ENCODE measurements at regions not wholly inside any gene's neighbourhood (a gene's known extent, or its start where the extent isn't known, plus 50 kb on each side); places are given as distances from the start of the nearest gene placed in this dataset.

- Histone ChIP-seq H3K36me3 (ENCODE audit: insufficient read depth) (no peaks in the 10 kb centered on the region), H3K4me3 (no peak overlapping the region), H3K27ac (ENCODE audit: low read depth) (no peak overlapping the region), H3K4me2 (no peak overlapping the region), H3K4me1 (ENCODE audit: insufficient read depth) (no peaks in the 10 kb centered on the region), H2AFZ (no peak overlapping the region), H3K79me2 (replicated peaks; ENCODE audit: insufficient read depth) (no peaks in the 10 kb centered on the region), H4K20me1 (replicated peaks; ENCODE audit: insufficient read depth) (no peaks in the 10 kb centered on the region), H3K27me3 (ENCODE audit: insufficient read depth) (no peaks in the 10 kb centered on the region), H3F3A (replicated peaks; ENCODE audit: low read depth) (no peaks in the 10 kb centered on the region), H3K9me2 (ENCODE audit: insufficient read depth) (no peaks in the 10 kb centered on the region)
- no peak for TF ChIP-seq JUNB (IDR thresholded peaks at IDR 0.05; ENCODE audit: unreplicated experiment)
- TF ChIP-seq EZH2 (IDR thresholded peaks at IDR 0.05; ENCODE audit: low read depth, unreplicated experiment): no peak
- TF ChIP-seq CREB1 (CRISPR knock-in tag; IDR thresholded peaks at IDR 0.05; ENCODE audit: low read depth): no peak
- no peak for TF ChIP-seq POLR2AphosphoS5 (IDR thresholded peaks at IDR 0.05; ENCODE audit: low read depth)
- TF ChIP-seq ZNF114 (CRISPR knock-in tag; IDR thresholded peaks at IDR 0.05): no peak
- TF ChIP-seq ZNF331 (CRISPR knock-in tag; IDR thresholded peaks at IDR 0.05; ENCODE audit: low read depth): no peak
- TF ChIP-seq ZNF462 (CRISPR knock-in tag; IDR thresholded peaks at IDR 0.05): no peak
- TF ChIP-seq CTCF (conservative IDR thresholded peaks at IDR 0.05; ENCODE audit: low read depth in 2 of 2): no peak; a peak in 1 of 4 replicates
- DNase-seq (ENCODE audit: low spot score): no peak
- Mint-ChIP-seq H3K27ac (no peak overlapping the region), H3K36me3 (ENCODE audit: low read depth) (no peaks in the 10 kb centered on the region), H3K4me3 (no peak overlapping the region), H3K4me1 (peaks cover 4% of the 10 kb centered on the region), H3K27me3 (ENCODE audit: insufficient read depth, low read depth, poor library complexity) (peaks cover 19% of the 10 kb centered on the region), H3K9me3 (no peaks in the 10 kb centered on the region; the same call in 1 of the 3 replicates)
- ATAC-seq: no peak
Observed at GRCh38 chr11:70734379-70734778, 336.1 kb downstream of the CTTN start.

All from GM23338 (cell line).